ENCODE measurements at regions not wholly inside any gene's neighbourhood (a gene's known extent, or its start where the extent isn't known, plus 50 kb on each side); places are given as distances from the start of the nearest gene placed in this dataset.

DNA sequence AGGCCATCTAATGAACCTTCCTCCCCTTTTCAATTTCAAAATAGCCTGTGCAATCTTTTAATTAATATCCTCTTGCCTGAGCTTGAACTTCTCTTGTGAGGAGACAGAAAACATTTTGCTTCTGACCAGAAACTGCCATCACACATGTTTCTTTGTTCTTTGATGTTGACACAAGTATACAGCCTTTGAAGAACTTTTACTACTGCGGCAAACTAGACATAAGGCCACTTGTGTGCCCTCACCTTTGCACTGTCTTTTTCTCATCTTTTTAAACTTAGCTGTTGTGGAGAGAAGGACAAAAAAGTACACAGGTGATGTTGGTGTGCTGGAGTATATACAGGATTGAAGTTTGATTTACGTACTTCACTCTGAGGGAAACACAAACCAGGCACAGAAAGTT is 116.3 kb upstream of the C1GALT1C1 start:
- TF ChIP-seq, protein P1, sequence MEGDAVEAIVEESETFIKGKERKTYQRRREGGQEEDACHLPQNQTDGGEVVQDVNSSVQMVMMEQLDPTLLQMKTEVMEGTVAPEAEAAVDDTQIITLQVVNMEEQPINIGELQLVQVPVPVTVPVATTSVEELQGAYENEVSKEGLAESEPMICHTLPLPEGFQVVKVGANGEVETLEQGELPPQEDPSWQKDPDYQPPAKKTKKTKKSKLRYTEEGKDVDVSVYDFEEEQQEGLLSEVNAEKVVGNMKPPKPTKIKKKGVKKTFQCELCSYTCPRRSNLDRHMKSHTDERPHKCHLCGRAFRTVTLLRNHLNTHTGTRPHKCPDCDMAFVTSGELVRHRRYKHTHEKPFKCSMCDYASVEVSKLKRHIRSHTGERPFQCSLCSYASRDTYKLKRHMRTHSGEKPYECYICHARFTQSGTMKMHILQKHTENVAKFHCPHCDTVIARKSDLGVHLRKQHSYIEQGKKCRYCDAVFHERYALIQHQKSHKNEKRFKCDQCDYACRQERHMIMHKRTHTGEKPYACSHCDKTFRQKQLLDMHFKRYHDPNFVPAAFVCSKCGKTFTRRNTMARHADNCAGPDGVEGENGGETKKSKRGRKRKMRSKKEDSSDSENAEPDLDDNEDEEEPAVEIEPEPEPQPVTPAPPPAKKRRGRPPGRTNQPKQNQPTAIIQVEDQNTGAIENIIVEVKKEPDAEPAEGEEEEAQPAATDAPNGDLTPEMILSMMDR (conservative IDR thresholded peaks at IDR 0.05), result no peak
- no peak for TF ChIP-seq ZFX (IDR thresholded peaks at IDR 0.05)
